GM21447 (cell line): ENCODE measurements at regions not wholly inside any gene's neighbourhood (a gene's known extent, or its start where the extent isn't known, plus 50 kb on each side); places are given as distances from the start of the nearest gene placed in this dataset.
A peak's percentile ranks its signal among the peaks of the same experiment; 100 is the strongest.

Source experiments
- ATAC-seq: cut with Tn5 transposase; IDR thresholded peaks from one replicate; pipeline ENCODE4 v1.9.1; 2021; ENCODE audit not compliant: unreplicated experiment

DNA sequence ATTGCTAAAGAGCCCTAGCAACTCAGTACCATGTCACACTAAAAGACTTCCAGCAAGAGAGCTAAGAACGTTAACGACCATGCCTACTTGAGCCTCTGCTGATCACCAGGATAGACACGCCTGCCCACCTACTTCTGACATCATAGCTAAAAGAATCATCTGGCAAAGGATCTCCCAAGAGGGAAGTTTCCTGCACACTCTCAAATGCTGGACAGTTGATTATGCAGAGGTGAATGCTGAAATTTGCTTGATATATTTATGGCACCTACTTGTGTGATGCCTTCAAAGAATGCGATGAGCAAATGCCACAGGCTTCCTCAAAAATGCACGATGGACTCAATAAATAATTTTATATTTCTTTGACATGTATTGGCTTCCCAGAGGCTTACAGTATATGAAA is 113.6 kb downstream of the GALC start:
- no peak for ATAC-seq

DNA sequence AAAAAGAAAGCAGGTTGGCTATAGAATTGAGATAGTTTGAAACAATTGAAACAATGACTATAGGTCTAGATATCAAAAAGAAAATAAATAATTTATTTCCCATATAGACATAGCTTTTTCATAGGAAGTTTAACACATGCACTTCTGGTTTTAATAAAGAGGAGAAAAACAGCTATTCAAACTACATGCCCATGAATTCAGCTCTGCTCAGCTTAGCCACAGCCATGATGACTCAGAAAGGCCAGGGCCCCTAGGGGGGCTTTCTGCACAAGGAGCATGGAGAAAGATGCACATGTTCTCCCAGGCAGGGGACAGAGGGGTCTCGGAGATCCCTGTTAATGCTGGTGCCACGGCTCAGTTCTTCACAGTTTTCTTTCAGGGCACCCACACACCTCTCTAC is 114.0 kb downstream of the GALC start:
- no peak for ATAC-seq

DNA sequence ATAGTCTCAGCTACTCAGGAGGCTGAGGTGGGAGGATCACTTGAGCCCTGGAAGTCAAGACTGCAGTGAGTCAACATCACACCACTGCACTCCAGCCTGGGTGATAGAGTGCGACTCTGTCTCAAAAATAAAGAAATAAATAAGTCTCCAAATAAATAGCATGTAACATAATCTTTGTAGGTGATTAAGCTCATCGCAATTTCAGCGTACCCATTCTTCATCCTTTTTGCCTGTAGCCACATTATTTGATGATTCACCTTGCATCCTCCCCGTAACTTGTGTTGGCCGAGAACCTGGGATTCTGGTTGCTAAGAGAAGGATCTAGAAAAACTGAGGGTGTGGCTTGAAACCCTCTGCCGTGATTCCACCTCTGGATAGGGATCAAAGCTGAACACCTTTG is 115.1 kb downstream of the GALC start:
- ATAC-seq: no peak

DNA sequence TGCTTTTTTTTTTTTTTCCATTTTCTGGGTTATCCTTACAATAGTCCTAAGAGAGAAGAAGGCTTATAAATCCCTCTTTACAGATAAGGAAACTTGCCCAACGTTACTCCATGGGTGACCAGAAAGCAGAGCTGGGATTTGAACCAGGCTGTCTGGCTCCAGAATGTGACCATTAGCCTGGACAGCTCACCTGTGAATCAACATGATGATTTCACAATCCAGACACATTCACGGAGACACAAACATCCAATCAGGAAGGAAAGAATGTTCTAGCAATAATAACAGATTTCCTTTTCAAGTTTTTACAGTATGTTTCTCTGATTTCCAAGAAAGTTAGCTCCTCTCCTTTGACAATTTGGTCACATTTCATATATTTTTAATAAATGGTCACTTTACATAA is 118.3 kb downstream of the GALC start:
- no peak for ATAC-seq

DNA sequence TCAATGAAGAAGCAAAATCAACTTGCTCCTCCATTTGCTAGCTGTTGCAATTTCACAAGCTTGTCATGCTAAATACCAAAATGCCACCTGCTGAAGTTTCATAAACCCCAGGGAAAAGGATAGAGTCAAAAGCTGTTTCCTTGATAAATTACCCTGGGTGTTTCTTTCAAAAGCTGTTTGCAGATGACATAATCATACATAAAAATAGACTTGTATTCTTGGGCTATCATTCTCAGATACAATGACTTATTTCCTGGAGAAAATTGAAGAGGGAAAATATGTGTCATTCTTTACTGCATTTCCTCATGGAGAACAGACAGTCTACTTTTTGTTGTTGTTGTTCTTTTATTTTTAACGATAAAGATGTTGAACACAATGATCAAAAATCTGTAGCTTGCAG is 119.2 kb downstream of the GALC start:
- no peak for ATAC-seq

DNA sequence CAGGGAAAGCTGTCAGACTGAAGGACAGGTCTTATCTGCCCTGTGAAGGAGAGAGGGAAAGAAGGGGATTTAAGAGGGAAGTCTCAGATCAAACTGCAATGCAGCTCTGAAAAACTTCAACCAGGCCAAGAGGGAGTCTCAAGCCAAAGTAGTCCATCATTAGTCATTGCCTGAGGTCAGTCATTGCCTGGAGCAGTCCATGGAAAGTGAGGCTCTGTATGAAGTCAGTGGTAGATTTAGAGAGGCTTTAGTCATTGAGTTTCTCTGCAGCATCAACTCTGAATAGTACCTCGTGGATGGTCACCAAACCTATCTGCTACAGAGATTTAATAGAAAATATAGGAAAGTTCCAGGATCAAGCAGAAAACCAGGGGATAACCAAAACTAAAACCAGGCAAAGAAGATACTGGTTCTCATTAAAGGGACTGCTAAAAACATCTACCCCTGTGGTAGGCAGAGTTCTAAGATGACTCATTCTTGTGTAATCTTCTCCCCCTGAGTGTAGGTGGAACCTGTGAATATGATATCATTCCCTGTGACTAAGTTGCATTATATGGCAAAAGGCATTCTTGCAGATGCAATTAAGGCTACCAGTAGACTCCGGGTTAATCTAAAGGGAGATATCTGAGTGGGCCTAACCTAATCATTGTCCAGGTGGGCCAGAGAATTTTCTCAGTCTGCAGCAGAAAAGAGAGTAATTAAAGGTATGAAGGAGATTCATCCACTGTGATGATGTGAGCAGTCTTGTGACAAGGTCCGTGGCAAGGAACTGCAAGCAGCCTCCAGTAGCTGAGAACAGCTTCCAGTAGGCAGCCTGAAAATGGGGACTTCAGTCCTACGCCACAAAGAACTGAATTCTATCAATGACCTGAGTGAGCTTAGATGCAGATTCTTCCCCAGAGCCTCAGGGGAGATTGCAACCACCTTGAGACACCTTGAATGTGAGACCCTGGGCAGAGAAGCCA is 123.1 kb downstream of the GALC start:
- peak; percentile 54 for ATAC-seq

DNA sequence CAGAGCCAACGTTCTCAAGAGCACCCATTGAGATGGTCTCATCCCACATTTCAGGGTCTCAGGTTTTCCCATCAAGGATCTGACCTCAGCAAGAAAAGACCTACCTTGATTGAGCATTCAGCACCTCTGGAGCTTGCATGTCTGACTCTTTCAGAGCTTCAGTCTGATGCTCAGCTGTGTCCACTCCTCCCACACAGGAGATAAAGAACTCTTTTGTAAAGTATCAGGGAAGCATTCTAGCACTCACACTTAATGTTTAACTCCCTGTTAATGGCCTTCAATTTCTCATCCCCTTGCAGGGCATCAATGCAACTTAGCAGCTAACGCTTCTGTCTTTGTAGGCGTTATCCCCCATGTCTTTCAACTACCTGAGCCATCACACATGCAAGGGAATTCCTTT is 124.1 kb downstream of the GALC start:
- no peak for ATAC-seq

DNA sequence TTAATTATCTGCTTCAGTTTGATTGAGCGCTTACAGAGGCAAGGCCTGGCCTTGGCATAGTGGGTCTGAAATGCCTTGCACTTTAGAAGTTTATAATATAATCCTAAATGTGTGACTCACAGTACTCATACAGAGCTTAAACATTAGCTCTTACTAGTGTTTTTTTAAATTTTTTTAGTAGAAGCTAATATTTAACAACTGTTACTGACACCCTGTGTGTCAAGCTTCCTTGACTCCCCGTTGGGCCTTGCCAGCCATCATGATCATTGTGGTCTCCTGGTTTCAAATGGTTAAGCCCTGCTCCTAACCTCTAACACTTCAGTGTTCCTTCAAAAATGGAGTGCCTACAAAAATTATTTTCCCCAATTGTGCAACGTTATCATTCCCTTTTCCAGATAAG is 126.9 kb downstream of the GALC start:
- ATAC-seq: no peak

DNA sequence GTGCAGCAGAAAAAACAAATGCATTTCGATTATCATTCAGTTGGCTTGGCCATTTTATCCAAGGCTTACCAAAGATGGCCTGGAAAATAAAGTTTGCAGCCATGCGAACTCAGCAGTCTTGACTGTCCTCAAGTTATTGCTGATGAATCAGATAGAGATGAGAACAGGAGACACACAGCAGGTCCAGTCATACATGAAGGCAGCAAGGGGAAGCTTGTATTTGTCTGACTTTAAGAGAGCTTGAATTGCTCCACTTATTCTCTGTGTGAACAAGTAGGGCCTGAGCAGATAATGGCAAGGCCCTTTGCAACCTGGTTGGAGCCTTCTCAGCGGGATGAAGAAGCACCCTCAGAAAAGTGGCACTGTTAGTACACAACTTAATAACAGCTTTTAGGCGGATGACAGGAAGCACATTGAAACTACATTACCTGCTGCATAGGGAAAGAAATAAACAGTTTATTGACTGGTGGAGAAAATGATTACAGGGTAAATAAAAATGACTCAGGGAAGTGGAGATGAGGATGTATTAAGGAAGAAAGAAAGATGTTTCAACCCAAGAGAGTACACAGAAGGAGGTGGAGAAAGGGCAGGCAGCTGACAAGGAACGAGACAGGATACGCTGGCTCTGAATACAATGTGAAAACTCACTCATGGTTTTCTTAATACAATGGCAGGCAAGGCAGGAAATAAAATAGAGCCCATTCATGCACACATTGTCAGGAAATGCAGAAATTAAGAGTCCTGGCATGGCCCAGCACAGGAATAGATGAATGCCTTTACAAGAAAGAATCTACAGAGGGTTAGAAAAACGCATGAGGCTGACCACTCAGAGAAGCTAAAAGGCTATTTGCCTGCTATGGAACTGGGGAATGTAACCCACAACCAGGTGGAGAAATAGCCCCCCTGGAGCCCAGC is 128.4 kb downstream of the GALC start:
- ATAC-seq: no peak

DNA sequence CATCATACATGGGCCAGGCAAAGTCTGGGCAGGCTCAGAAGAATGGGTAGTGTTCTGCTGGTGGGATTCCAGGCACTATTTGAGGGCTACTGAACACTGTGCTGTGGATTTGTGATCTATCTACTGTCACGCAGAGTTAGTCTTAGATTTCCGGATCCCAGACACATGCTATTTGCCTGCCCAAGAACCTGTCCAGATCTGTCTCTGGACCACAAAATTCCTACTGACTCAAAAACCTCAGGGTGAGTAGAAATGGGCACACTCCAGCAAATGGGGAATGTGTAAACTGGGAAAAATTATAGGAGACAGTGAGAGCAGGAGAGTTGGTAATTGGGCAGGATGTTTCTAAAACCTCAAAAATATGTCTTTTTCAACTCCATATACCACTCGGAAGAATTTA is 129.9 kb downstream of the GALC start:
- no peak for ATAC-seq

DNA sequence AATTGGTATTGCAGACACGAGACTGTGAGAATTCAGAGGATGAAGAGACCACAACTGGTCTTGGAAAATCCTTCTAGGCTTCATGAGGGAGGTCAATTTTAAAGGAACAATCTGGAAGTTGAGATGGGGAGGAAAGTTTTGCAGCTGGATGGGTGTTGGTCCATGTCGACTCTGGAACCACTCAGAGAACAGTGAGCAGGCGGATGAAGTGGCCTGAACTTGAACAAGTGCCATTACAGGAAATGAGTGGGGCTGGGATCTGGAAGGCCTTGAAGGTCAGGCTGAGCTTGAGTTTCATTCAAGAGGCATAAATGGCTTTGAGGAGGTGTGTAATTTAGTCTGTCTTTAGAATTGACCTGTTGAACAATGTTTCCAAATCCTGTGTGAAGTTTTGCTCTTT is 140.9 kb downstream of the GALC start:
- ATAC-seq: no peak

DNA sequence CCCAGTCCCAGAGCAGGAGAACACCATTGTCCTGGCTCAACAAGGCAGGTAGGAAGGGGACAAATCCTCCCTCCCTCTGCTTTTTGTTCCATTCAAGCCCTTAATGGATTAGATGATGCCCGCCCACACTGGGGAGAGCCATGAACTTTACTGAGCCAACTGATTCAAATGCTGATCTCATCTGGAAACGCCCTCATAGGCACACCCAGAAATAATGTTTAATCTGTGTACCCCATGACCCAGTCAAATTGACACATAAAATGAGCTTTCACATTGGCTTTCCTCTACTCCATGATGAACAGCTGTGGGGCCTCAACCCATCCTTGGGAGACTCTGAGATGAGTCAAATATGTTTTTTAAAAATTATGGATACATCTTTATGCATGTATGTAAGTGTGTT is 141.8 kb downstream of the GALC start:
- ATAC-seq: no peak

DNA sequence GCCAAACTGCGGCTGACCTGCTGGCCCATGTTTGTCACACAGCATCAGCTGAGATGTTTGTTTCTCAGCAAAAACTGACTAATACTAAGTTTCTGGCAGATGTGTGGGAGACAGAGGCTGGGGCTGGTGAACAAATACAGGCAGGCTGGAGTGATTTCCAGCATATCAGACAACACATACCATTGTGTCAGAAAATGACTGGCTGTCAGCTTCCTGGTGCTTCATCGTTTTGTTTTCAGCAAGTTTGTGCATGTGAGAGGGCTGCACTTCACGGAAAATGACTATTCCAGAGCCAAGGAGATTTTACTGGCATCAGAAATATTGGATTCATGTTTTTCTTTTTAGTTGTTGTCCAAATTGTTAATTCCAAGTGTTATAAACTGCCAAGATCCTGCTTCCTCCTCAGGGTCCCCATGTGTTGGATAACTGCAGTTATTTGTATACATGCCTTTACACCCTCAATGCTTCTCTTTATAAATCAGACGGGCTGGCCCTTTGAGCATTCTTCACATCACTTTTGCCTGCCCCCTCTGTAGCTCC is 145.7 kb downstream of the GALC start:
- ATAC-seq: no peak

DNA sequence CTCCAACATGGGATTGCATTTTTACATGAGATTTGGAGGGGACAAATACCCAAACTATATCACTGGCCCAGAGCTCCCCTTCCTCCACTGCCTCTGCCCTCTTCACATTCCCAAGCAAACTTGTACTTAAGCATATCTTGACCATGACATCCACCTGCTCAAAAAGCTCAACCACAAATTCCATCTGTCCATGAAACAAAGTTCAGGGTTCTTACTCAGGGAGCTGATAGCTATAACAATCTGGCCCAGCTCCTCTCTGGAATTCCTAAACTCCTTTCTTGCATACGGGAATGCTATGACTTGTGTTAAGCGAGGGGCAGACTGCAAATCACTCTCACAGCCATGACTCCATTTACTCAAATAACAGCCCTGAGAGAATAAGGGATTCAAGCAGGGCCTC is 152.1 kb downstream of the GALC start:
- ATAC-seq: no peak

DNA sequence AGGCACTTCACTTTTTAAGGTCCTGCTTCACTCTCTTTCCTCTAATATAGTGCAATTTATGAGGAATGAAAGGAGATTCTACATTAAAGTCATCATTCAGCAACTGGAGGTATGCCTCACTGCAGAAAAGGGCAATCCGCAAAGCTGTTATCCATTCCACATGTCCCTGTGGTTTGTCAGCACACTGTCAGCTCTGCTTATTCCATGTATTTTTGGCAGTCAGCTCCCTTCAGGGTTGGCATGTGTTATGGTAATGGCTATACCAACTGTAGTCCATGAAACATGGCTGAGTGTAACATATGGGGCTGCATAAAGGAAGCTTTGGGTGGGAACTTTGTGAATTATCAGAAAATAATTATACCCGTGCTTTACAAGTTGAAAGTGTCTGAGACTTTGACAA is 154.1 kb downstream of the GALC start:
- ATAC-seq: no peak

DNA sequence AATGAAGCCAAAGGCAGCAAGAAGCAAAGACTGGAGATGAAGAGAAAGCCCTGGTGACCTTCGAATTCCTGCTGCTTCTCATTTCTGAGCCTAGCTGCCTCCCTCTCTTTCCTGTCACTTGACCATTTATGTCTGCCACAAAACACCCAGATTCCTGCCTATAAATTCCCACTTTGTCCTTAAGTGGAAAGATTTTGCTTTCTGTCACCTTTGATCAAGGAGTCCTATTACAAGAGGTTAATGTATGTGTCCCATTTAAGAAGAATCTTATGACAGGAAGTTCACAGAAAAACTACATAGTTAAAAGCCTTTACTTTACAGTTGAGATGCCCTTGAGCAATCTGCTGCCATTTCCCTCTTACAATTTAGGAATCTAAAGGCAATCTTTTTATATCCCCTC is 155.7 kb downstream of the GALC start:
- ATAC-seq: no peak

DNA sequence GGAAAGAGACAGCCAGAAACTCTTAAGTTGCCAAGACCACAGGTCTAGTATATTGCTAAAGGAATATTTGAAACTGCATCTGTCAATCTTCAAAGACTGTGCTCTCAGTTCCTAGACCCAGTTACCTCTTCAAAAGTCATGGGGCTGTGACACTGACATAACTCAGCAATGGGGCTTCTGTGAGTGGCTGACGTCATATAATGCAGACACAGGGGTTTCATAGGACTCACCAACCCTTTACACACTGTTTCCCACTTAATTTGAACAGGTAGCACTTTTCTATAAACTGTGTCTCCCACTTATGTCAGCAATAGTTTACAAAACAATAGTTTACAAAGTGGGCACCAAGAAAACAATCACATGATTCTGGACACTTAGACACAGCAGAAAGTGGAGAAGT is 158.4 kb downstream of the GALC start:
- ATAC-seq: no peak

DNA sequence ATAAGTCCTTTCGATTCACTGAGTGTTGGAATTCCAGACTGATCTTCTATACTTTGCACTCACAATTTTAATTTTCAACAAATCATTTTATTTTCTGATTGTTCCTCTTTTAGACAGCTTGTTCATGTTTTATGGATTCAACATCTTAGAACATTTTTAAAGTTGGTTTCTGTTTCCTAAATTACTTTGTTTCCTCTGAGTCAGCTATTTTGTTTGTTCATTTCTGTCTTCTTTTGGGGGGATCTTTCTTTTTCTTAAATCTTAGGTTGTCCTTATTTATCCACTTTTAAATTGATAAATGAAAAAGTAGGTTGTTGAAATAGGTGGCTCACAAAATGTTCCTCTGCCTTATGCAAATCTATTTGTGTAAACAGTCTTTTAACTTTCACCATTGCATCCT is 160.0 kb downstream of the GALC start:
- no peak for ATAC-seq

DNA sequence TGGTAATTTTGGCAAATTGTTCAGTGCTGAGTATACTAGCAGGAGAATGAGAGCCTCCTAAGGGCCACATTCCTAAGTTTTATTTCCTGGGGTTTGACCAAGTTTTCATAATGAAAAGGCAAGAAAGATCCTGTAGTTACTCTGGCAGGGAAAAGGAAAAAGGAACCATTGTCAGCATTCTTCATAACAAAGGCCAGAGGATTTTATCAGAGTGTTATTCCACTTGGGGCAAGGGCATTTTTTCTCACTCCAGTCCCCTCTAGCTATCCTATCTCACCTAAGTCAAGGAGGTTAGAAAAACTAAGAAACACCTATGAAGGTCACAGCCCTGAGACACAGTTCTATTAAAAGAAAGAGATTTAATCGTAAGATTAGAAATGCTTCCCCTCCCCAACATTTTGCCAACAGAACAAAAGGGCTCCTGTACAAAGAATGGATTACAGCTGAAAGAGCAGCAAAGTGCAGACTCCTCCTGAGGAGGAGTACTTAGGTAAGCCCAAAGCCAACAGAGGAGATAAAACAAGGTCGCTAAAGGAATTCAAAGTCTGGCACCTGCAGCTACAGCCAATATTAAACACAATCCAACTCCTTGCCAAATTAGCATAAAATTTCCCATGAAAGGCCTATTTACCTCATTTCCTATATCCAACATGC is 162.4 kb downstream of the GALC start:
- no peak for ATAC-seq

DNA sequence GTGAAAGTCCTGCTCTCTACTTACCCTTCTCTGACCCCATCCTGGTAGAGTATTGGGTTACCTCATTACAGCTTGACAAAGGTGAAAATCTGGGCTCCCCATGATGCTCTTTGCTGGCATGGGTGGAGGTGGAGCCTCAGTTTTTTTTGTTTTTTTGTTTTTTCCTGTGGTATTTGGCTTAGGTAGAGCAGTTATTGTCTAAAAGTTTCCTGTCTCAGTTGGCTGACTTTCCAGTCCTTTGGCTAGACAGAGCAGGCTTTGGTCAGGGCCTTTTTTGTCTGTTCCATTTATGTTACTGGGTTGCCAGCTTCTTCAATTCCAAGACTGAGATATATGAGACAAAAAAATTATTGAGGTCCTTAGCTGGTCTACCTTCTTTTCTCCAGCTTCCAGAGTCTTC is 163.4 kb downstream of the GALC start:
- no peak for ATAC-seq

DNA sequence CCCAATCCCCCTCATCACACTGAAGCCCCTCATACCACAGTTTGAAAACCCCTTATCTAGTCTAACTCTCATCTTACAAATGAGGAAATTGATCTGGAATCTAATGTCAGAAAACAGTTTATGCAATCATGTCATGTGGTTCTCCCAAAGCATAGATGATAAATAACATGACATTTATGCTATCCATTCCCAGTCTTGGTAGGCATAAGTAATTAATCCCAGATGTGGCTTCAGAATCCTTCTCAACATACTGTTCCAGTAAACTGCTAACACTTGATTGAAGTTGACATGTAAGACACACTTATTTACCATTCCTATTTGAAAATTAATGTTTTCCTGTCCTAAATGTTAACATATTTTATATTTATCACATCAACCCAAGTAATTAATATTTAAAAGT is 168.7 kb downstream of the GALC start:
- ATAC-seq: no peak
